ENCODE measurements at regions not wholly inside any gene's neighbourhood (a gene's known extent, or its start where the extent isn't known, plus 50 kb on each side); places are given as distances from the start of the nearest gene placed in this dataset.

DNA sequence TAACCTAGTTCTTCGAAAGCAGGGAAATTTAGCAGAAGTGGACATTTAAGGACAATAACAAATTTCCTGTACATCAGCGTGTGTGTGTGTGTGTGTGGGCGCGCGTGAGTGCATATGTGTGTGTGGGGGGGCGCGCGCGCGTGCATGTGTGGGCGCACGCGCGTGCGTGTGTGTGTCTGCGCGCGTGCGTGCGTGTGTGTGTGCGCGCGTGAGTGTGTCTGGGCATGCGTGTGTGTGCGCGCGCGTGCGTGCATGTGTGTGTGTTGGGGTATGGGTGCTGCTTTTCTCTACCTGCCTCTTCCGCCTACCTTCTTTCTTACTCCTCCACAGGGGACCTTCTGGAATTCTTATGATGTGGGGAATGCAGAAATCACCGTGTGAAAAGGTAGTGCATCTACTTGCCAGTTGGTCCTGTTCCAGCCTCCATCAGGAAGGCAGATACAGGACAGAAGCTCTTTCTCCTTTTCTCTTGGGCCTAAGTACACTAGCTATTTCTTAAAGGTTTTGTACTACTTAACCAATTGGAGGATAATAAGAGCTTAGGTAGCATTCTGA lies 165.4 kb upstream of the KCNK2 start:
- TF ChIP-seq, protein P1, sequence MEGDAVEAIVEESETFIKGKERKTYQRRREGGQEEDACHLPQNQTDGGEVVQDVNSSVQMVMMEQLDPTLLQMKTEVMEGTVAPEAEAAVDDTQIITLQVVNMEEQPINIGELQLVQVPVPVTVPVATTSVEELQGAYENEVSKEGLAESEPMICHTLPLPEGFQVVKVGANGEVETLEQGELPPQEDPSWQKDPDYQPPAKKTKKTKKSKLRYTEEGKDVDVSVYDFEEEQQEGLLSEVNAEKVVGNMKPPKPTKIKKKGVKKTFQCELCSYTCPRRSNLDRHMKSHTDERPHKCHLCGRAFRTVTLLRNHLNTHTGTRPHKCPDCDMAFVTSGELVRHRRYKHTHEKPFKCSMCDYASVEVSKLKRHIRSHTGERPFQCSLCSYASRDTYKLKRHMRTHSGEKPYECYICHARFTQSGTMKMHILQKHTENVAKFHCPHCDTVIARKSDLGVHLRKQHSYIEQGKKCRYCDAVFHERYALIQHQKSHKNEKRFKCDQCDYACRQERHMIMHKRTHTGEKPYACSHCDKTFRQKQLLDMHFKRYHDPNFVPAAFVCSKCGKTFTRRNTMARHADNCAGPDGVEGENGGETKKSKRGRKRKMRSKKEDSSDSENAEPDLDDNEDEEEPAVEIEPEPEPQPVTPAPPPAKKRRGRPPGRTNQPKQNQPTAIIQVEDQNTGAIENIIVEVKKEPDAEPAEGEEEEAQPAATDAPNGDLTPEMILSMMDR (IDR thresholded peaks at IDR 0.05), result no peak
- TF ChIP-seq EP300 (IDR thresholded peaks at IDR 0.05), result no peak
- TF ChIP-seq POLR2A (IDR thresholded peaks at IDR 0.05), result no peak
- no peak for TF ChIP-seq POLR2AphosphoS5 (IDR thresholded peaks at IDR 0.05)
